Liver (tissue), 8 donors: ENCODE measurements at regions not wholly inside any gene's neighbourhood (a gene's known extent, or its start where the extent isn't known, plus 50 kb on each side); places are given as distances from the start of the nearest gene placed in this dataset.

Source experiments
- DNase-seq: peaks from one replicate; pipeline ENCODE4 v3.0.0-alpha.2; 2017; ENCODE audit warnings: low spot score
- H3K27ac ChIP-seq, 2 donors: one replicate each; pipeline ENCODE4 v1.7.0; 2013; ENCODE audit warnings: inconsistent platforms in 2 of 2, low read length in 2 of 2, control low read depth in 1 of 2, low read depth in 1 of 2, mild to moderate bottlenecking in 1 of 2
- H3K27me3 ChIP-seq, 4 donors: one replicate each; pipeline versions ENCODE4 v1.6.1 to v1.7.0; 2013; ENCODE audit warnings: low read length in 3 of 4, inconsistent platforms in 1 of 4, mild to moderate bottlenecking in 1 of 4, moderate library complexity in 1 of 4; ENCODE audit not compliant: control insufficient read depth in 4 of 4, insufficient read depth in 4 of 4
- H3K36me3 ChIP-seq, 4 donors: one replicate each; pipeline versions ENCODE4 v1.6.1 to v1.7.0; 2013; ENCODE audit warnings: low read length in 3 of 4, mild to moderate bottlenecking in 3 of 4, low read depth in 1 of 4, moderate library complexity in 1 of 4; ENCODE audit not compliant: control insufficient read depth in 4 of 4, insufficient read depth in 3 of 4
- H3K4me1 ChIP-seq, 4 donors: one replicate each; pipeline versions ENCODE4 v1.6.1 to v1.7.0; 2013; ENCODE audit warnings: low read length in 3 of 4, mild to moderate bottlenecking in 3 of 4, moderate library complexity in 1 of 4; ENCODE audit not compliant: control insufficient read depth in 4 of 4, insufficient read depth in 4 of 4
- H3K4me3 ChIP-seq, 3 donors: one replicate each; pipeline versions ENCODE4 v1.6.1 to v1.7.0; 2013; ENCODE audit warnings: low read length in 3 of 3, control low read depth in 1 of 3, low read depth in 1 of 3, mild to moderate bottlenecking in 1 of 3
- H3K9ac ChIP-seq, 2 donors: one replicate each; pipeline ENCODE4 v1.7.0; 2013; ENCODE audit warnings: low read length in 2 of 2, mild to moderate bottlenecking in 2 of 2, moderate library complexity in 2 of 2, control low read depth in 1 of 2, low read depth in 1 of 2
- H3K9me3 ChIP-seq, 4 donors: one replicate each; pipeline versions ENCODE4 v1.6.1 to v1.7.0; 2013; ENCODE audit warnings: low read length in 3 of 4; ENCODE audit not compliant: control insufficient read depth in 4 of 4
- HNF4A ChIP-seq, 2 donors: conservative IDR thresholded peaks; 2 replicates each; pipeline ENCODE4 v1.6.1; 2016; ENCODE audit warnings: antibody characterized with exemption in 2 of 2, mild to moderate bottlenecking in 2 of 2
- HNF4G ChIP-seq: IDR thresholded peaks from 2 replicates; pipeline ENCODE4 v1.6.1; 2016; ENCODE audit warnings: antibody characterized with exemption
- JUND ChIP-seq, 2 donors: IDR thresholded peaks; 2 replicates each; pipeline ENCODE4 v1.6.1; 2016; ENCODE audit warnings: antibody characterized with exemption in 2 of 2
- NR2F2 ChIP-seq: IDR thresholded peaks from 2 replicates; pipeline ENCODE4 v1.6.1; 2016; ENCODE audit warnings: antibody characterized with exemption
- RAD21 ChIP-seq, 2 donors: IDR thresholded peaks; 2 replicates each; pipeline ENCODE4 v1.6.1; 2016; ENCODE audit warnings: antibody characterized with exemption in 2 of 2, mild to moderate bottlenecking in 2 of 2
- RXRA ChIP-seq, 2 donors: IDR thresholded peaks; 2 replicates each; pipeline ENCODE4 v1.6.1; 2017 to 2018; ENCODE audit warnings: antibody characterized with exemption in 2 of 2, mild to moderate bottlenecking in 1 of 2
- SP1 ChIP-seq: IDR thresholded peaks from 2 replicates; pipeline ENCODE4 v1.6.1; 2018; ENCODE audit warnings: antibody characterized with exemption, mild to moderate bottlenecking
- TAF1 ChIP-seq: conservative IDR thresholded peaks from 2 replicates; pipeline ENCODE4 v1.6.1; 2016; ENCODE audit warnings: antibody characterized with exemption, mild to moderate bottlenecking
- WGBS: extraction: QIAGEN DNeasy Blood & Tissue Kit; methylation state at CpG from one replicate; pipeline ENCODE4 v1.1.7; 2013; 5-methylcytosine and 5-hydroxymethylcytosine counted together
- TF ChIP-seq, protein P1 (sequence below): IDR thresholded peaks from 2 replicates; pipeline ENCODE4 v1.6.1; 2016; ENCODE audit warnings: antibody characterized with exemption
- TF ChIP-seq, protein P2 (sequence below): fragments of 150-350 bp; IDR thresholded peaks from 2 replicates; pipeline ENCODE4 v1.5.1; 2017; ENCODE audit warnings: improper control_type of control experiment, low read depth, low read length; ENCODE audit not compliant: missing input control
- TF ChIP-seq, protein P3 (sequence below): IDR thresholded peaks from 2 replicates; pipeline ENCODE4 v1.6.1; 2016; ENCODE audit warnings: antibody characterized with exemption, mild to moderate bottlenecking
- TF ChIP-seq, protein P4 (sequence below): IDR thresholded peaks from 2 replicates; pipeline ENCODE4 v1.6.1; 2016; ENCODE audit warnings: antibody characterized with exemption
- TF ChIP-seq, protein P5 (sequence below): IDR thresholded peaks from 2 replicates; pipeline ENCODE4 v1.6.1; 2016; ENCODE audit warnings: antibody characterized with exemption
- donor health status: healthy.
- donor health status: healthy.
- donor health status: healthy.
- donor health status: healthy.
- donor health status: healthy.

DNA sequence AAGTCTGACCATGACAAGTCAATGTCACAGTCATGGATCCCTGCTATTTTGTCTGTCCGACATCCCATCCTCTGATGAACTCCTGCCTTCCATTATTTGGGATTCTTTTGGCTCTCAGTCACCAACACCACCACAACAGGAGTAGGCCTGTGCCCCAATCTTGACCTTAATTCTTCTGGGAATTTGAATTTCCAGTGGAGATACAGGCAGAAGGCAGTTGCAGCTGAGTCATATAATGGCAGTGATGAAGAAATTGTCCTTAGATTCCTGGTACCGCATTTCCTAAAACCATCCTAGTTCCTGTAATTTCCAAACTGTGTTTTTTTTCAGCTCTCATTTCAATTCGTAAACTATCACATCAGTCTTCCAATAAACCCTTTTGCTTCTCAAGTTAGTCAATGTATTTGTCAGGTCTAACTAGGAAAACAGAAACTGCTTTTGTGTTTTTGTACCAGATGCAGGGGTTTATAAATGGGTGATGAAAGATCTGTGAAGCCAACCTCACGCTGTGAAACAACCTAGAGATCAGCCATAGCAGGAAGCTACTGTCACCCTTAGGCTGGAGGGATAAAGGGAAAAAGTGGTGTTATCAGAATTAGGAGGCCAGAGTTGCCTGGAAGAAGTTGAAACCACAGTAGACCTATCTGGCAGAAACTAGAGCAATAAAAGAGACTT lies 126.3 kb upstream of the TMEM108 start:
- Histone ChIP-seq H3K27me3 (no peaks in the 10 kb centered on the region), H3K4me1 (no peaks in the 10 kb centered on the region), H3K27ac (no peak overlapping the region), H3K36me3 (no peaks in the 10 kb centered on the region), H3K9me3 (no peaks in the 10 kb centered on the region), H3K4me3 (no peak overlapping the region), H3K9ac (no peak overlapping the region)
- whole genome bisulfite sequencing = 76% methylated on average over 4 of the region's 4 CpGs
- DNase-seq = no peak
- TF ChIP-seq, protein P1, sequence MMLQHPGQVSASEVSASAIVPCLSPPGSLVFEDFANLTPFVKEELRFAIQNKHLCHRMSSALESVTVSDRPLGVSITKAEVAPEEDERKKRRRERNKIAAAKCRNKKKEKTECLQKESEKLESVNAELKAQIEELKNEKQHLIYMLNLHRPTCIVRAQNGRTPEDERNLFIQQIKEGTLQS = no peak
- TF ChIP-seq TAF1 (no peak), HNF4G (no peak), JUND (IDR thresholded peaks at IDR 0.05) (no peak), RAD21 (IDR thresholded peaks at IDR 0.05) (no peak), NR2F2 (no peak)
- TF ChIP-seq, protein P2, sequence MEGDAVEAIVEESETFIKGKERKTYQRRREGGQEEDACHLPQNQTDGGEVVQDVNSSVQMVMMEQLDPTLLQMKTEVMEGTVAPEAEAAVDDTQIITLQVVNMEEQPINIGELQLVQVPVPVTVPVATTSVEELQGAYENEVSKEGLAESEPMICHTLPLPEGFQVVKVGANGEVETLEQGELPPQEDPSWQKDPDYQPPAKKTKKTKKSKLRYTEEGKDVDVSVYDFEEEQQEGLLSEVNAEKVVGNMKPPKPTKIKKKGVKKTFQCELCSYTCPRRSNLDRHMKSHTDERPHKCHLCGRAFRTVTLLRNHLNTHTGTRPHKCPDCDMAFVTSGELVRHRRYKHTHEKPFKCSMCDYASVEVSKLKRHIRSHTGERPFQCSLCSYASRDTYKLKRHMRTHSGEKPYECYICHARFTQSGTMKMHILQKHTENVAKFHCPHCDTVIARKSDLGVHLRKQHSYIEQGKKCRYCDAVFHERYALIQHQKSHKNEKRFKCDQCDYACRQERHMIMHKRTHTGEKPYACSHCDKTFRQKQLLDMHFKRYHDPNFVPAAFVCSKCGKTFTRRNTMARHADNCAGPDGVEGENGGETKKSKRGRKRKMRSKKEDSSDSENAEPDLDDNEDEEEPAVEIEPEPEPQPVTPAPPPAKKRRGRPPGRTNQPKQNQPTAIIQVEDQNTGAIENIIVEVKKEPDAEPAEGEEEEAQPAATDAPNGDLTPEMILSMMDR = no peak
- TF ChIP-seq, protein P3, sequence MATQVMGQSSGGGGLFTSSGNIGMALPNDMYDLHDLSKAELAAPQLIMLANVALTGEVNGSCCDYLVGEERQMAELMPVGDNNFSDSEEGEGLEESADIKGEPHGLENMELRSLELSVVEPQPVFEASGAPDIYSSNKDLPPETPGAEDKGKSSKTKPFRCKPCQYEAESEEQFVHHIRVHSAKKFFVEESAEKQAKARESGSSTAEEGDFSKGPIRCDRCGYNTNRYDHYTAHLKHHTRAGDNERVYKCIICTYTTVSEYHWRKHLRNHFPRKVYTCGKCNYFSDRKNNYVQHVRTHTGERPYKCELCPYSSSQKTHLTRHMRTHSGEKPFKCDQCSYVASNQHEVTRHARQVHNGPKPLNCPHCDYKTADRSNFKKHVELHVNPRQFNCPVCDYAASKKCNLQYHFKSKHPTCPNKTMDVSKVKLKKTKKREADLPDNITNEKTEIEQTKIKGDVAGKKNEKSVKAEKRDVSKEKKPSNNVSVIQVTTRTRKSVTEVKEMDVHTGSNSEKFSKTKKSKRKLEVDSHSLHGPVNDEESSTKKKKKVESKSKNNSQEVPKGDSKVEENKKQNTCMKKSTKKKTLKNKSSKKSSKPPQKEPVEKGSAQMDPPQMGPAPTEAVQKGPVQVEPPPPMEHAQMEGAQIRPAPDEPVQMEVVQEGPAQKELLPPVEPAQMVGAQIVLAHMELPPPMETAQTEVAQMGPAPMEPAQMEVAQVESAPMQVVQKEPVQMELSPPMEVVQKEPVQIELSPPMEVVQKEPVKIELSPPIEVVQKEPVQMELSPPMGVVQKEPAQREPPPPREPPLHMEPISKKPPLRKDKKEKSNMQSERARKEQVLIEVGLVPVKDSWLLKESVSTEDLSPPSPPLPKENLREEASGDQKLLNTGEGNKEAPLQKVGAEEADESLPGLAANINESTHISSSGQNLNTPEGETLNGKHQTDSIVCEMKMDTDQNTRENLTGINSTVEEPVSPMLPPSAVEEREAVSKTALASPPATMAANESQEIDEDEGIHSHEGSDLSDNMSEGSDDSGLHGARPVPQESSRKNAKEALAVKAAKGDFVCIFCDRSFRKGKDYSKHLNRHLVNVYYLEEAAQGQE = no peak

DNA sequence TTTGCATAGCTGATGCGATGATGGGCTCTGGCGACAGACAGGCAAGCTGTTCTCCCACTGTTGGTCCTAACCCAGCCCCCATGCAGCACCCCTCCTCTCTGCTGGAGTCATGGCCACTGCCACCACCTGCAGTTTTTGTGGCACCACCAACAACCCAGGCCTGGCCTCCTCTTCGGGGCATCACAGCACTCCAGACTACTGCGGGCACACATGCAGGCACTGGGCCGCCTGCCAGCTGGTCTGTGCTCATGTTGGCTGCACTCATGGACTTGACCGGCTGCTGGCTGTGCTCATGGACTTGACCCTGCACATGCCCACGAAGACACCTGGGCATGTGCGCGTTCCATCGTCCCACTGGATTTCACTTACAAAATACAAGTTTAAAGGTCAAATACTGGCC lies 130.9 kb upstream of the TMEM108 start:
- Histone ChIP-seq H3K27me3 (no peaks in the 10 kb centered on the region), H3K36me3 (no peaks in the 10 kb centered on the region), H3K9ac (no peak overlapping the region), H3K27ac (no peak overlapping the region), H3K4me3 (no peak overlapping the region), H3K4me1 (no peaks in the 10 kb centered on the region), H3K9me3 (no peaks in the 10 kb centered on the region)
- no peak for DNase-seq
- TF ChIP-seq HNF4G (no peak), RXRA (IDR thresholded peaks at IDR 0.05) (no peak), TAF1 (no peak), RAD21 (IDR thresholded peaks at IDR 0.05) (no peak), NR2F2 (no peak)
- TF ChIP-seq, protein P4, sequence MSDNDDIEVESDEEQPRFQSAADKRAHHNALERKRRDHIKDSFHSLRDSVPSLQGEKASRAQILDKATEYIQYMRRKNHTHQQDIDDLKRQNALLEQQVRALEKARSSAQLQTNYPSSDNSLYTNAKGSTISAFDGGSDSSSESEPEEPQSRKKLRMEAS = no peak
- 92% methylated on average over 10 of the region's 10 CpGs for WGBS

DNA sequence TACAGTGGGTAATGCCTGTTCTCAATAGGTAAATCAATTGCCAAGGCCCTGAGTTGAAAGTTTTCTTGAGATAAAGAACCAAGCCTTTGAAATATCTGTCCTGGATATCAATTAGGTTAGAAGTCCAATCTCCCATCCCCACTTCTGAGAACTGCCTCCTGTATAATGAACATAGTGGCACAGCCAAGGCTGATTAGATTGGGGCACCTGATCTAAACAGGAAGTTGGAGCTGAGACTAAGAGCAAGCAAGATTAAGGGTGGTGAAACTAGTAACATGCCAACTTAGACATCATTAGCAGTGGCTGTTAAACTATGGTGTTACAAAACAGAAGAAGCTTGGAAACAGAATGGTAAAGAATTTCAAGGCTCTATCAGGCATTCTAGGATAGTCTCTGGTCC lies 137.7 kb upstream of the TMEM108 start:
- Histone ChIP-seq H3K4me3 (no peak overlapping the region), H3K9ac (no peak overlapping the region), H3K36me3 (no peaks in the 10 kb centered on the region), H3K4me1 (no peaks in the 10 kb centered on the region), H3K9me3 (no peaks in the 10 kb centered on the region), H3K27me3 (no peaks in the 10 kb centered on the region), H3K27ac (no peak overlapping the region)
- TF ChIP-seq SP1 (no peak), HNF4A (conservative IDR thresholded peaks at IDR 0.05) (no peak), RAD21 (IDR thresholded peaks at IDR 0.05) (no peak), NR2F2 (no peak)
- TF ChIP-seq, protein P1 = no peak
- TF ChIP-seq, protein P5, sequence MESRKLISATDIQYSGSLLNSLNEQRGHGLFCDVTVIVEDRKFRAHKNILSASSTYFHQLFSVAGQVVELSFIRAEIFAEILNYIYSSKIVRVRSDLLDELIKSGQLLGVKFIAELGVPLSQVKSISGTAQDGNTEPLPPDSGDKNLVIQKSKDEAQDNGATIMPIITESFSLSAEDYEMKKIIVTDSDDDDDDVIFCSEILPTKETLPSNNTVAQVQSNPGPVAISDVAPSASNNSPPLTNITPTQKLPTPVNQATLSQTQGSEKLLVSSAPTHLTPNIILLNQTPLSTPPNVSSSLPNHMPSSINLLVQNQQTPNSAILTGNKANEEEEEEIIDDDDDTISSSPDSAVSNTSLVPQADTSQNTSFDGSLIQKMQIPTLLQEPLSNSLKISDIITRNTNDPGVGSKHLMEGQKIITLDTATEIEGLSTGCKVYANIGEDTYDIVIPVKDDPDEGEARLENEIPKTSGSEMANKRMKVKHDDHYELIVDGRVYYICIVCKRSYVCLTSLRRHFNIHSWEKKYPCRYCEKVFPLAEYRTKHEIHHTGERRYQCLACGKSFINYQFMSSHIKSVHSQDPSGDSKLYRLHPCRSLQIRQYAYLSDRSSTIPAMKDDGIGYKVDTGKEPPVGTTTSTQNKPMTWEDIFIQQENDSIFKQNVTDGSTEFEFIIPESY = no peak
- no peak for DNase-seq
